ENCODE measurements at regions not wholly inside any gene's neighbourhood (a gene's known extent, or its start where the extent isn't known, plus 50 kb on each side); places are given as distances from the start of the nearest gene placed in this dataset.
A peak's percentile ranks its signal among the peaks of the same experiment; 100 is the strongest.

DNA sequence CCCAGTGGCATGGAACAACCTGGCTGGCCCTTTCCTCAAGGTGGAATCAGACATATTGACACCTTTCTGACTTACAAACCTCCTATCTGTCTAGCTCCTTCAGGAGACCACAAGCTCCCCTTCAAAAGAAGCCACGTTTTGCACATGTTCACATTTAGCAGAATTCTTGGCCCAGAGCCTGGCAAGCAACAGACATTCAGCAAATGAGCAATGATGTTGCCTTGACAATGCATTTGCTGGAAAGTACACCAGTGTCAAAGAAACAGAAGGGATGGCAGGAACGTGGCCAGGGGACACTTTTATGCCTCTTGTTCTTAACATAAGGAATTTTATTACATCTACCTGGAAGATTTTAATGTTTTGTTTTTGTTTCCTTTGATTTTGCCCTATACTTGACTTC, 85.5 kb upstream of the FGF14 start:
- no peaks in the 10 kb centered on the region for H3K27me3 ChIP-seq (replicated peaks; ENCODE audit: insufficient read depth)
- WGBS, 2 experiments (ENCODE audit: low coverage in 1 of 2, low lambda C conversion rate in 2 of 2, missing lambda C conversion rate in 2 of 2), result 0 to 3% methylated on average over 2 of the region's 2 CpGs
- TF ChIP-seq EZH2 (IDR thresholded peaks at IDR 0.05; ENCODE audit: insufficient read depth, poor library complexity, severe bottlenecking) (no peak), EZH2phosphoT487 (IDR thresholded peaks at IDR 0.05; ENCODE audit: insufficient read depth, low read depth) (no peak)
- DNase-seq, result no peak
- no peaks in the 10 kb centered on the region for H3F3A ChIP-seq (ENCODE audit: insufficient read depth)
- in situ Hi-C loops (cut with MboI), result no loop called here
- no peaks in the 10 kb centered on the region for H3K9me3 ChIP-seq (ENCODE audit: low read depth)
- no peaks in the 10 kb centered on the region for H3K4me1 ChIP-seq (ENCODE audit: insufficient read depth)
- H3K4me3 ChIP-seq, result no peak overlapping the region
- no peaks in the 10 kb centered on the region for H3K36me3 ChIP-seq (ENCODE audit: low read depth)
- H3K9ac ChIP-seq, result no peak overlapping the region
- H3K27ac ChIP-seq, result no peak overlapping the region
- no peaks in the 10 kb centered on the region for H3K9me2 ChIP-seq (ENCODE audit: insufficient read depth)
- no peak overlapping the region for H2AFZ ChIP-seq
- no peak overlapping the region for H3K4me2 ChIP-seq (ENCODE audit: unreplicated experiment)
- no peaks in the 10 kb centered on the region for H4K20me1 ChIP-seq (ENCODE audit: insufficient read depth)
- H3K79me2 ChIP-seq (ENCODE audit: insufficient read depth), result no peaks in the 10 kb centered on the region

- H4K20me1 ChIP-seq (ENCODE audit: insufficient read depth), result no peaks in the 10 kb centered on the region
- TF ChIP-seq EZH2 (IDR thresholded peaks at IDR 0.05; ENCODE audit: insufficient read depth, poor library complexity, severe bottlenecking), result no peak
- TF ChIP-seq EZH2phosphoT487 (IDR thresholded peaks at IDR 0.05; ENCODE audit: insufficient read depth, low read depth), result no peak
- no peaks in the 10 kb centered on the region for H3K9me2 ChIP-seq (ENCODE audit: insufficient read depth)
- no peak overlapping the region for H3K4me3 ChIP-seq
- no peaks in the 10 kb centered on the region for H3K79me2 ChIP-seq (ENCODE audit: insufficient read depth)
- H3K9me3 ChIP-seq (ENCODE audit: low read depth), result no peaks in the 10 kb centered on the region
- H3F3A ChIP-seq (ENCODE audit: insufficient read depth), result no peaks in the 10 kb centered on the region
- no peaks in the 10 kb centered on the region for H3K4me1 ChIP-seq (ENCODE audit: insufficient read depth)
- H2AFZ ChIP-seq, result no peak overlapping the region
- H3K27ac ChIP-seq, result no peak overlapping the region
- H3K9ac ChIP-seq, result no peak overlapping the region
- no peaks in the 10 kb centered on the region for H3K27me3 ChIP-seq (replicated peaks; ENCODE audit: insufficient read depth)
- in situ Hi-C loops (cut with MboI), result no loop called here
- WGBS, 2 experiments (ENCODE audit: low coverage in 1 of 2, low lambda C conversion rate in 2 of 2, missing lambda C conversion rate in 2 of 2), result 3 to 11% methylated on average over 2 of the region's 2 CpGs
- no peak overlapping the region for H3K4me2 ChIP-seq (ENCODE audit: unreplicated experiment)
- DNase-seq, result peak; percentile 24
- no peaks in the 10 kb centered on the region for H3K36me3 ChIP-seq (ENCODE audit: low read depth)
Measured at GRCh38 chr13:102484329-102484728, 82.5 kb upstream of the FGF14 start.

- Histone ChIP-seq H2AFZ (no peak overlapping the region), H3K4me2 (ENCODE audit: unreplicated experiment) (no peak overlapping the region), H4K20me1 (ENCODE audit: insufficient read depth) (no peaks in the 10 kb centered on the region), H3K9ac (no peak overlapping the region), H3K36me3 (ENCODE audit: low read depth) (no peaks in the 10 kb centered on the region), H3K27ac (no peak overlapping the region), H3F3A (ENCODE audit: insufficient read depth) (no peaks in the 10 kb centered on the region), H3K9me3 (ENCODE audit: low read depth) (no peaks in the 10 kb centered on the region), H3K79me2 (ENCODE audit: insufficient read depth) (no peaks in the 10 kb centered on the region), H3K4me1 (ENCODE audit: insufficient read depth) (no peaks in the 10 kb centered on the region), H3K9me2 (ENCODE audit: insufficient read depth) (no peaks in the 10 kb centered on the region), H3K4me3 (no peak overlapping the region), H3K27me3 (replicated peaks; ENCODE audit: insufficient read depth) (no peaks in the 10 kb centered on the region; the same call in 1 of the 2 replicates)
- in situ Hi-C loops (cut with MboI), result no loop called here
- DNase-seq, result no peak
- TF ChIP-seq EZH2 (IDR thresholded peaks at IDR 0.05; ENCODE audit: insufficient read depth, poor library complexity, severe bottlenecking) (no peak), EZH2phosphoT487 (IDR thresholded peaks at IDR 0.05; ENCODE audit: insufficient read depth, low read depth) (no peak)
Measured at GRCh38 chr13:102472650-102473049, 70.8 kb upstream of the FGF14 start.

DNA sequence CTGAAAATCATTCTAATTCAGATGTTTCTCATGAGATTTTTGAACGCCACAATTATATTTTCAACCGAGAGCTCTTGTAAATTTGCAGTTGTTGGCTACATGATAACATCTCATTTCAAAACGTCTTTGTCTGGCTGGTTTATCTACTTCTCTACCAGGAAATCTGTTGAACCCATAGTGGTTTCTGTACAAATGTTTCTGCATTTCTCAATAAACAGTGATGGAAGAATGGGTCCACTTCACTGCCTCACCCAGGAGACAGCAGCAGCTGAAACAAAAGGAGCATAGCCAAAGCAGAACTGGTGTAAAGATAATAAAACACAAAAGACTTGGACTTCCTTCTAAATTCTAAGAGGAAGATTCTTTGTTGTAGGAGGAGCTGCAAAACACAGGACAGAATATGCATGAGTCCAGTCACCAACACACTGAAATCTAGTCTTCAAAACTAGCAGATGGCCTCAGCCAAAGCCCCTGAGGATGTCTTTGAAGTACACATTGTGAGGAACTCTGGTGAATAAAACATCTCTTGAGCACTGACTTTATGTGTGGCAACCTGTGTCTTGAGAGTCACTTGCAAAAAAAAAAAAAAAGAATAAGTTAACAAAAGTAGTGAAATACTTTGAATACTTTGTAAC, 68.6 kb upstream of the FGF14 start:
- H3F3A ChIP-seq (ENCODE audit: insufficient read depth), result no peaks in the 10 kb centered on the region
- no peak for TF ChIP-seq EZH2 (IDR thresholded peaks at IDR 0.05; ENCODE audit: insufficient read depth, poor library complexity, severe bottlenecking)
- no peak for TF ChIP-seq EZH2phosphoT487 (IDR thresholded peaks at IDR 0.05; ENCODE audit: insufficient read depth, low read depth)
- 15 to 25% methylated on average over 3 of the region's 3 CpGs for WGBS, 2 experiments (ENCODE audit: low coverage in 1 of 2, low lambda C conversion rate in 2 of 2, missing lambda C conversion rate in 2 of 2)
- H3K9me3 ChIP-seq (ENCODE audit: low read depth), result no peaks in the 10 kb centered on the region
- in situ Hi-C loops (cut with MboI), result no loop called here
- H4K20me1 ChIP-seq (ENCODE audit: insufficient read depth), result no peaks in the 10 kb centered on the region
- no peaks in the 10 kb centered on the region for H3K79me2 ChIP-seq (ENCODE audit: insufficient read depth)
- no peak overlapping the region for H3K9ac ChIP-seq
- no peaks in the 10 kb centered on the region; the same call in 1 of the 2 replicates for H3K27me3 ChIP-seq (replicated peaks; ENCODE audit: insufficient read depth)
- no peak overlapping the region for H3K4me2 ChIP-seq (ENCODE audit: unreplicated experiment)
- no peaks in the 10 kb centered on the region for H3K4me1 ChIP-seq (ENCODE audit: insufficient read depth)
- no peak for DNase-seq
- H3K36me3 ChIP-seq (ENCODE audit: low read depth), result no peaks in the 10 kb centered on the region
- no peak overlapping the region for H3K27ac ChIP-seq
- no peaks in the 10 kb centered on the region for H3K9me2 ChIP-seq (ENCODE audit: insufficient read depth)
- H2AFZ ChIP-seq, result no peak overlapping the region
- H3K4me3 ChIP-seq, result no peak overlapping the region

Data from GM23248 (cell line).